Activated naive CD8-positive, alpha-beta T cell treated with anti-CD3 and anti-CD28 coated beads, Interleukin-2, amount 50 U/mL, for 24 hours (primary cell): ENCODE measurements at regions not wholly inside any gene's neighbourhood (a gene's known extent, or its start where the extent isn't known, plus 50 kb on each side); places are given as distances from the start of the nearest gene placed in this dataset.

ENCODE experiments used
- ATAC-seq: fragments of 150-1000 bp; cut with Tn5 transposase; one replicate; pipeline ENCODE4 v1.10.0; 2021
- DNase-seq: peaks from one replicate; pipeline ENCODE4 v3.0.0; 2021
- H3K27ac Mint-ChIP-seq: one replicate; pipeline ENCODE4 v1.8.0; 2021; ENCODE audit warnings: mild to moderate bottlenecking, mixed read lengths
- H3K27me3 Mint-ChIP-seq: one replicate; pipeline ENCODE4 v1.8.0; 2021; ENCODE audit warnings: mixed read lengths
- H3K36me3 Mint-ChIP-seq: one replicate; pipeline ENCODE4 v1.8.0; 2021; ENCODE audit warnings: low read depth, mixed read lengths
- H3K4me1 Mint-ChIP-seq: one replicate; pipeline ENCODE4 v1.8.0; 2021; ENCODE audit warnings: mixed read lengths
- H3K4me3 Mint-ChIP-seq: one replicate; pipeline ENCODE4 v1.8.0; 2021; ENCODE audit warnings: mild to moderate bottlenecking, moderate library complexity, mixed read lengths
- H3K9me3 Mint-ChIP-seq: one replicate; pipeline ENCODE4 v1.8.0; 2021; ENCODE audit warnings: mixed read lengths

DNA sequence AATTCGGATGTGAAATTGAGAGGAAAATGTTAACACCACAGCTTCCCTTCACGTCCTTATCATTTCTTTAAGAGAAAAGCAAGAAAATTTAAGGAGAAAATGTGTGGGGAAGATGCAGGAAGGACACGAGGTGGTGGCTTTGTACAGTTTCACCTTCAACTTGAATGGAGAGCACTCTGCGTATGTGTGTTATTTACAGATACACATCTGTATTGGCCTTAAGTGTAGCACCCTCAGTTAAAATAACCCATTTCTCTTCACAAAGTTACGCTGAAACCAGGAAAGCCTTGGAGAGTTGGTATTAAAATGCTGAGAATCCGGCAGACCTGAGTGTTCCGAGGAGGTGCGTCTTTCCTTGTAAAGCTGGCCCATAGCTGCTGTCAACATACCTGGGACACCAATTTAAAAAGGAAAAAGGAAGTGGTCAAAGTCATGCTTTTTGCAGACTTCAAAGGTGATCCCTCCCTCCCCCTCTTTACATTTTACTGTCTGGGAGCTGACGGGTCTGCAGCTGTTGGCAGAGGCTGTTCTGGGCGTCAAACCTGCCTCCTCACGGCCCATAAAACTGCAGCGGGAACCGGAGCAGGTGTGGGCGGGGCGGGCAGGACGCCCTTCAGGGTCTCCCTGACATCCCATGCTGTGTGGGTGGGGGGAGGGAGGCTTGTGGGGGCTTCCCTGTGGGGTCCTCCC lies 61.3 kb upstream of the TBXT start:
- no peak for ATAC-seq
- H3K27ac Mint-ChIP-seq: no peak overlapping the region

GRCh38 chr6:166228425-166228824 lies 60.8 kb upstream of the TBXT start:
- Mint-ChIP-seq H3K36me3 (no peaks in the 10 kb centered on the region), H3K9me3 (no peaks in the 10 kb centered on the region), H3K4me1 (peaks cover 22% of the 10 kb centered on the region), H3K27ac (no peak overlapping the region), H3K27me3 (peaks cover 49% of the 10 kb centered on the region), H3K4me3 (no peak overlapping the region)
- no peak for DNase-seq
- no peak for ATAC-seq

More for the DNA sequence above, 61.3 kb upstream of the TBXT start:
- peaks cover 46% of the 10 kb centered on the region for H3K27me3 Mint-ChIP-seq
- H3K36me3 Mint-ChIP-seq: no peaks in the 10 kb centered on the region
- no peak for DNase-seq
- peaks cover 21% of the 10 kb centered on the region for H3K4me1 Mint-ChIP-seq
- no peak overlapping the region for H3K4me3 Mint-ChIP-seq
- H3K9me3 Mint-ChIP-seq: no peaks in the 10 kb centered on the region

DNA sequence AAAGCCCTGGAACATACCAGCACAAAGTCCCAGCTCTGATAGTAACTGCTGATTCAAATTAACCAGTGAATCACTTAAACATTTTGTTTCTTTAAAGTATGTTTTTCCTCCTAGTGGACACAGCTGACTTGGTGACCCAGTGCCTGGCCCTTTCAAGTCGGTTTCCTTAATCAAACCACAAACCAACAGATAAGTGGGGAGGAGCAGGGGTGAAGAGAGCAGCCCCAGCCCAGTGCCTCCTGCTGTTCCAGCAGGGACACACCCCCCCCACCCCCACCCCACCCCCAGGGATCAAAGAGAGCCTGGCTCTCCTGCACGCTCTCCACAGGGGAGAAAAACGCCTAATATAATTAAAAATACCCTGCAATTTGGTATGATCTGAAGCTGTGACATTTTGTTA lies 55.4 kb upstream of the TBXT start:
- Mint-ChIP-seq H3K4me3 (no peak overlapping the region), H3K4me1 (peaks cover 22% of the 10 kb centered on the region), H3K27ac (no peak overlapping the region), H3K36me3 (no peaks in the 10 kb centered on the region), H3K9me3 (no peaks in the 10 kb centered on the region), H3K27me3 (peaks cover 49% of the 10 kb centered on the region)
- ATAC-seq (no peak), DNase-seq (no peak)

- no peaks in the 10 kb centered on the region for H3K36me3 Mint-ChIP-seq
- H3K27ac Mint-ChIP-seq: no peak overlapping the region
- ATAC-seq (no peak), DNase-seq (no peak)
- H3K4me3 Mint-ChIP-seq: no peak overlapping the region
- no peaks in the 10 kb centered on the region for H3K9me3 Mint-ChIP-seq
- H3K27me3 Mint-ChIP-seq: peaks cover 45% of the 10 kb centered on the region
- peaks cover 22% of the 10 kb centered on the region for H3K4me1 Mint-ChIP-seq
Measured at GRCh38 chr6:166222631-166223030, 55.0 kb upstream of the TBXT start.

GRCh38 chr6:166221636-166222035 lies 54.0 kb upstream of the TBXT start:
- ATAC-seq (no peak), DNase-seq (no peak)
- peaks cover 36% of the 10 kb centered on the region for H3K27me3 Mint-ChIP-seq
- no peaks in the 10 kb centered on the region for H3K9me3 Mint-ChIP-seq
- H3K27ac Mint-ChIP-seq: no peak overlapping the region
- peaks cover 22% of the 10 kb centered on the region for H3K4me1 Mint-ChIP-seq
- no peaks in the 10 kb centered on the region for H3K36me3 Mint-ChIP-seq
- H3K4me3 Mint-ChIP-seq: no peak overlapping the region

DNA sequence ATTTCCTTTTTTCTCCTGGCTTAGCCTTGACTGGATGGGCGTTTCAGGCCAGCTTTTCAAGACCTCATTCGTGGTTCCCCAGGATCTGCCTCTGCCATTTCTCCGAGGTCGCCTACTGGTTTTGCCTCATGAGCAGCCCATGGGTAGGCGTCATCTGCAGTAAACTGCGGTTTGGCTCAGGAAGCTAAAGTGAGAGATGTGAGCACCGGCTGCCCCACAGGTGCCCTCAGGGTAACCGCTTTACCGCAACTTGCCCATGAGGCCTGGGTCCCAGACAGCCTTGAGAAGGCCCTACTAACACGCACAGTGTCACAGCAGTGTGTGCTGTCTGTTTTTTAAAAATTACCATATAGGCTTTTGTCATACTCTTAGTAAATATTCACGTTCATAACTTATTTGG lies 53.4 kb upstream of the TBXT start:
- no peaks in the 10 kb centered on the region for H3K36me3 Mint-ChIP-seq
- no peak overlapping the region for H3K4me3 Mint-ChIP-seq
- no peaks in the 10 kb centered on the region for H3K9me3 Mint-ChIP-seq
- DNase-seq (peak; percentile 40), ATAC-seq (peak; percentile 87)
- H3K27me3 Mint-ChIP-seq: peaks cover 31% of the 10 kb centered on the region
- H3K27ac Mint-ChIP-seq: no peak overlapping the region
- peaks cover 22% of the 10 kb centered on the region for H3K4me1 Mint-ChIP-seq
